GM21717 (cell line): ENCODE measurements at regions not wholly inside any gene's neighbourhood (a gene's known extent, or its start where the extent isn't known, plus 50 kb on each side); places are given as distances from the start of the nearest gene placed in this dataset.
"Not testable (repeated sequence)": the region's sequence is repeated elsewhere in the genome, so short reads cannot be mapped to it uniquely, and the experiment has no call there.

Source experiments
- ATAC-seq: cut with Tn5 transposase; IDR thresholded peaks from one replicate; pipeline ENCODE4 v1.9.1; 2021; ENCODE audit warnings: mild to moderate bottlenecking, moderate library complexity; ENCODE audit not compliant: unreplicated experiment

GRCh38 chr6:98384801-98385200, 449.6 kb upstream of the POU3F2 start:
- ATAC-seq: no peak

GRCh38 chr6:98395610-98396166, 438.7 kb upstream of the POU3F2 start:
- no peak for ATAC-seq

GRCh38 chr6:98416027-98416426, 418.3 kb upstream of the POU3F2 start:
- ATAC-seq: no peak

- not testable (repeated sequence) for ATAC-seq
Observed at GRCh38 chr6:98416497-98417158, 417.7 kb upstream of the POU3F2 start.

- peak; percentile 94 for ATAC-seq
Observed at GRCh38 chr6:98433325-98434056, 400.9 kb upstream of the POU3F2 start.

- ATAC-seq: no peak
Observed at GRCh38 chr6:98443633-98444032, 390.7 kb upstream of the POU3F2 start.

- ATAC-seq: no peak
Observed at GRCh38 chr6:98452685-98453084, 381.7 kb upstream of the POU3F2 start.

- ATAC-seq: no peak
Observed at GRCh38 chr6:98454809-98455322, 379.5 kb upstream of the POU3F2 start.

- ATAC-seq: no peak
Observed at GRCh38 chr6:98458708-98459107, 375.7 kb upstream of the POU3F2 start.

GRCh38 chr6:98463038-98464000, 371.1 kb upstream of the POU3F2 start:
- no peak for ATAC-seq

GRCh38 chr6:98467091-98467490, 367.3 kb upstream of the POU3F2 start:
- ATAC-seq: no peak

GRCh38 chr6:98467902-98468301, 366.5 kb upstream of the POU3F2 start:
- ATAC-seq: no peak

GRCh38 chr6:98469141-98469540, 365.2 kb upstream of the POU3F2 start:
- ATAC-seq: no peak

- no peak for ATAC-seq
Observed at GRCh38 chr6:98470821-98471220, 363.6 kb upstream of the POU3F2 start.

- ATAC-seq: no peak
Observed at GRCh38 chr6:98471444-98471843, 362.9 kb upstream of the POU3F2 start.

- ATAC-seq: no peak
Observed at GRCh38 chr6:98477231-98477630, 357.1 kb upstream of the POU3F2 start.

GRCh38 chr6:98484696-98485095, 349.7 kb upstream of the POU3F2 start:
- no peak for ATAC-seq

- no peak for ATAC-seq
Observed at GRCh38 chr6:98485593-98485992, 348.8 kb upstream of the POU3F2 start.

- ATAC-seq: no peak
Observed at GRCh38 chr6:98486057-98486456, 348.3 kb upstream of the POU3F2 start.

GRCh38 chr6:98487612-98488011, 346.8 kb upstream of the POU3F2 start:
- no peak for ATAC-seq
